ENCODE measurements at regions not wholly inside any gene's neighbourhood (a gene's known extent, or its start where the extent isn't known, plus 50 kb on each side); places are given as distances from the start of the nearest gene placed in this dataset.

DNA sequence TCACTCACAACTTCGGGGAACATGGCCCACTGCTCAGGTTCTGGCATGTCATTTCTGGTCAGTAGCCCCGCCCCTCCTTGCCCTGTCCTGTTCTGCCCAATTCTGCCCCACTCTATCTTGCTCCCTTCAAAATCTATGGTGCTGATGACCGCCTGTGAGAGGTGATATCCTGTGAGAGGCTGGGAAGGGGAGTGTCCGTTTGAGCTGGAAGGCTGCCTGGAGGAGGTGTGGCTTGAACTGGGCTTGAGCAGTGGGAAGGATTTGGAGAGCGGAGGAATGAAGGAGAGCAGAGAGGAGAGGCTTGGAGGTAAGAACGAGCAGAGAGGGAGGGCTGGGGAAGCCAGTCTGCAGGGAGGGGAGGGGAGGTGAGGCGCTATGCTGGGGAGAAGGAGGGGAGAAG, 145.3 kb downstream of the RPS24 start:
- DNase-seq (ENCODE audit: insufficient read length, low spot score) (no peak), FAIRE-seq (no peak)
- TF ChIP-seq CTCF (IDR thresholded peaks at IDR 0.05; ENCODE audit: insufficient read depth, missing control alignments), result no peak

DNA sequence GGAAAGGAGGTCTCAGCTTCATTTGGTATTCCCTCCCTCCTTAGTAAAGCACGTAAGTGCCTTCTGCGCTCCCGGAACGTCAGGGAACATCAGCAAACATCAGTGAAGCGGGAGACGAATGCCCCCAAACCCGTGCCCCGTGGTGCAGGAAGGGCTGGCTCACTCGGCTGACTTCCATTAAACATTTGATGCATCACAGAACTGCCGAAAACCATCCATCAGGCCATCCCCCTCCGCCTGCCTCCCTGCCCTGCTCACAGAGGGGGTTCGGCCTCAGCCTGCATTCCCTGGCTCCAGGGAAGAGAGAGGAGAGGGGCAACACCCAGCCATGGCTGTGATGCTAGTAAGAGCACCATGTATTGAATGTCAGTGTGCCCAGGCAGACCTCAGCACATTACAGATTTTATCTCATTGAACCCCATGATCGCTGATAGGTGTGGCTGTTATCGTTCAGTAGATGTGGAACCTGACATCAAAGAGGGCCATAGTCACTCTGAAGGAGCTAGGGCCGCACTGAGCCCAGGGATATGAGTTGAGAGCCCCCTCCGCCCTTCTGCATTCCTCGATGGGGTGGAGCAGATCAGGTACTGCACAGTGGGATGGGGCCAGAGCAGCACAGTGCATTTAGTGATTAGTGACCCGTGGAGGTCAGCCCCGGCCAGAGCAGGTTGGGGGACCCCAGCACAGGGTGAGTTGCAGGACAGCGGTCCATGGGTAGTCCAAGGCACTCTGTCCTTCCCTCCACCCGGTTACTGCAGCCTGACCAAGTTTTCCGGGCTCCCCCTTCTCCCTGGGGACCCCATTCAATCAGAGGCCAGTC, 146.4 kb downstream of the RPS24 start:
- TF ChIP-seq CTCF (IDR thresholded peaks at IDR 0.05; ENCODE audit: insufficient read depth, missing control alignments), result no peak
- DNase-seq (ENCODE audit: insufficient read length, low spot score) (no peak), FAIRE-seq (no peak)

- no peak for TF ChIP-seq CTCF (IDR thresholded peaks at IDR 0.05; ENCODE audit: insufficient read depth, missing control alignments)
- no peak for FAIRE-seq
These were observed 147.9 kb downstream of the RPS24 start for GRCh38 chr10:78181381-78182055.

DNA sequence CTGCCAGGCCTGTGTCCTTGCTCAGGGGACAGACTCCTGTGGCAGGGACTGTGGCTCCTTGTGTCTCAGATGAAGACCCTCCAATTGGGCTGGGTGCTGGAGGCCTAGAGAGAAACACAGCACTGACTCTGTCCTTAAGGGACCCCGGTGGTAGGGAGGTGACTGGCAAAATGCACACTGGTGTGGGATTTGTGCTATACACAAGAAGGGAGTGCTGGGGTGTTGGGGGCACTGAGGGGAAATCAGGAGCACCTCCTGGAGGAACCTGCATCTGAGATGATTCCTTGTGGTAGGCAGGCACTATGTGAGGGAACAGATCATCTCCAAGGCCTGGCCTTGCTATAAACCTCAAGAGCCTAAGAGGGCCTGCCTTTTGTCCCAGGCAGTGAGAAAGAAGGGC, 149.2 kb downstream of the RPS24 start:
- TF ChIP-seq CTCF (IDR thresholded peaks at IDR 0.05; ENCODE audit: insufficient read depth, missing control alignments), result no peak
- FAIRE-seq (no peak), DNase-seq (ENCODE audit: insufficient read length, low spot score) (no peak)

More at GRCh38 chr10:78181381-78182055, 147.9 kb downstream of the RPS24 start:
- no peak for DNase-seq (ENCODE audit: insufficient read length, low spot score)

GRCh38 chr10:78184851-78185692, 151.4 kb downstream of the RPS24 start:
- FAIRE-seq (no peak), DNase-seq (ENCODE audit: insufficient read length, low spot score) (no peak)
- no peak for TF ChIP-seq CTCF (IDR thresholded peaks at IDR 0.05; ENCODE audit: insufficient read depth, missing control alignments)

DNA sequence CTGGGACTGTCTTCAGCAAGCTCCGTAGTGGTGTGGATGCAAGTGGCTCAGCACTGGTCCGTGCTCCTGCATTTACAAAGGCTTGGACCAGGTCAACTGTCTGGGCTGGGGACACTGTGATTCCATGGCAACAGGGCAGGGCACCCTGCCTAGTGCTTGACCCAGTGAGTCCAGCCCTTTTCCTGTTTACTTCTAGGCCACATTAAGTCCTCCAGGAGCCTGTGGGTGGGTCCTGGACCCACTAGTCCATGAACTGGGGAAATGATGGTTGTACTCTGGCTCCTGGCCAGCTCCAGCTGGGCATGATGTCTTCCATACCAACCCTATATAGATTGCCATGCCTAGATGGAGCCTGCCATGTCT, 152.0 kb downstream of the RPS24 start:
- DNase-seq (ENCODE audit: insufficient read length, low spot score), result no peak
- FAIRE-seq, result no peak
- no peak for TF ChIP-seq CTCF (IDR thresholded peaks at IDR 0.05; ENCODE audit: insufficient read depth, missing control alignments)

Measured in D721Med (cell line).